H4 (cell line): ENCODE measurements at regions not wholly inside any gene's neighbourhood (a gene's known extent, or its start where the extent isn't known, plus 50 kb on each side); places are given as distances from the start of the nearest gene placed in this dataset.

ENCODE experiments used
- DNase-seq: peaks from one replicate; pipeline ENCODE4 v3.0.0-alpha.2; 2015; ENCODE audit warnings: low spot score

DNA sequence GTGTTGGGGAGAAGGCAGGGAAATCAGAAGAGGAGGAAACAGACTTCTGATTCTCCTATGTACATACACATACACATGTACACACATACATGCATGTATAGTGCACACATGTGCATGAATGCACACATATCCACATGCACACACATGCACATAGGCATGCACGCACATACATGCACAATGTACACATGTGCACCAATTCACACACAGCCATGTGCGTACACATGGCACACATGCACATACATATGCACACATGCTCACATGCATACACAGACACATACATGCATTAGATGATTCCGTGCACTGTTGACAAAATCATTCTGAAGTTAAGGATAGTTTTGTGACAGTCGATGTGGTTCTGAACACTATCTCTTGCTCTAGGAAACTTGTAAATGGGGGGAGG lies 214.0 kb upstream of the CDH13 start:
- DNase-seq: no peak

DNA sequence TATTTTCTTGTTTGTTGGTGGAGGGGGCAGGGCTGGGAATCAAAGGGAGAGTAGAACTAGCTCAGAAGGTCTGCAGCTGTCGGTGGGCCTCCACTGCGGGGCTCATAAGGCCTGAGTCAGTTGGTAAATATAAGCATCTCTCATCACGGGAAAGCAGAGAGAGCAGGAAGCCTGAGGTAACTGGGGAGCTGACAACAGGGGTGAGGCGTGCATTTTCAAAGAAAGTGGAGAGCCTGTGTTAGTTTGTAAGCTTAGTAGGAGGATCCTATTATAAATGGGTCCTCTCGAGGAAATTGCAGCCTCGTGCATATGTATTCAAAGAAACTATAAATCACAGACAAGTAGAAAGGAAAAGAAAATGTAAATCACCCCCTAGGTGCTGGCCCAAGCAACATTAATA lies 221.0 kb upstream of the CDH13 start:
- no peak for DNase-seq

DNA sequence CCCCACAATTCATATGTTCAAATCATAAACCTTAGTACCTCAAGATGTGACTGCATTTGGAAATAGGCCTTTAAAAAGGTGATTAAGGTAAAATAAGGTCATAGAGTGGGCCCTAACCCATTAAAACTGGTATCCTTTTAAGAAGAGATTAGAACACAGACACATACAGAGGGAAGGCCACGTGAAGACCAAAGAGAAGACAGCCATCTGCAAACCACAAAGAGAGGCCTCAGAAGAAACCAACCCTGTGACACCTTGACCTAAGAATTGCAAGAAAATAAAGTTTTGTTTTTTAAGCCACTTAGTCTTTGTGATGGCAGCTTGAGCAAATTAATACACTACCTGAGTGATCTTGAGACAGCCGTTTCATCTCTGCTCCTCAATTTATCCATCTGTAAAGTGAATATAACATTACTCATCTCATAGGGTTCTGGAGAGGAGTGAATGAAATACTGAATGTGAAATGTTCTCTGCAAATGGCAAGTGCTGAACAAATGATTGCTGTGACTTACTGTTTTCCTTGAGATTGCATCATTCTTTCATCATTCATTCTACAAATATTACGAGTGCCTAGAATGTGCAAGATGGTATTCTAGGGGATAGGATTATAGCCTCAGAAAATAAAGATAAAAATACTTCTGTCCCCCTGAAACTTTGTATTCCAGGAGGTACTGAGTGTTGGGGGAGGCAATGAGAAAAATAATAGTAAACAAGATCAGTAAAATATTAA lies 222.0 kb upstream of the CDH13 start:
- no peak for DNase-seq

DNA sequence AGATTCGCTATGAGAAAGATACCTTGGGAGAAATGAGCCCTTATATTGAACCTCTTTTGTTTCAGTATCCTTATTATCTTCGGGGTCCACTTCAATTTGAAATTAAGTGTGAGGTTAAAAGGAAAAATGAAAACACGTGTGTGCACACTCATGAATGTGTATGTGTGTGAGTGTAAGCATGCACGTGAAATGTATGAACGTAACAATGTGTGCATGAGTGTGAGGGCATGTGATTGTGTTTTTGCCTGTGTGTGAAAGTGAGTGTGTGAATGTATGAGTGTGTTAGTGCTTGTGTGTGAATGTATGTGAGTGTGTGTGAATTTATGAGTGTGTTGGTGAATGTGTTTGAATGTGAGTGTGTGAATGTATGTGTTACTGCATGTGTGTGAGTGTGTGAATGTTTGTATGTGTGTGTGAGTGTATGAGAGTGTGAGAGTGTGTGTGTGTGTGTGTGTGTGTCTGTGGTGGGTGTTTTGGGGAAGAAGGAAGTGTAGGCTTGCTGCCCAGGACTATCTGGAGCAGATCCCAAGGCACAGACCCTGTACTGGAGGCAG lies 224.0 kb upstream of the CDH13 start:
- no peak for DNase-seq

DNA sequence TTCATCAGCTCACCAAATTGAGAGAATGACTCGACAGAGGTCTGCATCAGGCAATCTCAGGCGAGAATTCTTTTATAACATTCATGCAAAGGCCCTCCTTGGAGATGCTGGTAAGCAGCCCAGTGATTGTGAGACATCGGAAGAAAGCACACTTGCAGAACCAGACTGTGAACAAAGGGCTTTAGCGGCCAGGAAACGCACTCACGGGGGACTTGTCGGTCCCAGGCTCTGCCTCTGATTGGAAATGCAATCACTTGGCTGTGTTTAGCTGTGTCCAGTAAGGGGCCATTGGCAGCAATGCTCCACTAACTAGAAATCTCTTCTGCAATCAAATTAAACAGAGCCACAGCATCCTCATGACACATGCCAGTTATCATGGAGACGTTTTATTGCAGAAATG lies 226.7 kb upstream of the CDH13 start:
- no peak for DNase-seq

DNA sequence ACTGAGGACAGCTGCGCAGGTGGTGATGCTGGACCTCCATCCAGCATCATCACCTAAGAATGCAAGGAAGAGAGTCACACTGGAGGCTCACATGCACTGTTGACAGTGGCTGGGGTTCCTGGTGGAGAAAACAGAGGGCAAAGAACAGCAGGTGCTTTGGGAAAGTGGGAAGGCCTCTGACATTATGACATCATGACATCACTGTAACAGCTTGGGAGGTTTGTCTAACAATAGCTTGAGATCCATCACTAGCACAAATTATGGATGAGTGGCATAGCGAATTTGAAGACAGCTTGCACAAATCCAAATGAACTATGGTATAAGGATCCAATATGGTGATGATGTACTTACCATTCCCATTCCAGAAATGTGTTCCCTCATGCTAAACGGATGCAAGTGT lies 226.5 kb upstream of the MPHOSPH6 start:
- no peak for DNase-seq

DNA sequence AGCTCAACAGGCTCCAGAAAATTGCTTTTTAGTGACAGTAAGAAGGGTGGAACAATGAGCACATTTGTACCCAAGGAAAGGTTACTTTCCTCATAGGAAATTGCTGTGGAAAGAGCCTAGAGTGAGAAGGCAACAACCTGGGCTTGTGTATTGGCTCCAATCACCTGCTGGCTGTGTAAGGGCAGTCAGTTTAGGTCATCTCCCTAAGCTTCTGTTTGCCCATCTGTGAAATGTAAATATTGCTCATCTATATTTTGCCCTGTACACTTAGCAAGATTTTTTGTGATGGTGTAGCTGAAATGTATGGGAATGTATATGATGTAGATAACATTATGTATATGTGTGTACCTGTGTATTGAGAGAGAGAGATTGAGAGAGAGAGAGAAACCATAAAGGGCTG lies 225.2 kb upstream of the MPHOSPH6 start:
- no peak for DNase-seq

DNA sequence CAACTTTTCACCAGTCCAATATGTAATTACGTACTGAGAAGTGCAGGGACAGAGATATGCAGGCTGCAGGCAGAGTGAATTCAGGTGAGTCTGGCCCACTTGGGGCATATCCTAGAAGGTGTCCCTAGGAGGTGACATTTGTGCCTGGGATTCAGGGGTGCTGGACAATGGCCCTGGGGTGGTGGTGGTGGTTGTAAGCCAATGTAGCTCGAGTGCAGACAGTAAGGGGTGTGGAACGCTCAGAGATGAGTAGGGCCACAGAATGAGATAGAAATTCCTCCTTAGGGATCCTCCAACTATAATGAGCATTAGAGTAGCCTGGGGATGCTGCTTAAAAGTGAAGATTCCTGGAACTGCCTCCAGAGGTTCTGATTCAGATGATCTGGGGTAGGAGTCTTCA lies 221.7 kb upstream of the MPHOSPH6 start:
- no peak for DNase-seq

DNA sequence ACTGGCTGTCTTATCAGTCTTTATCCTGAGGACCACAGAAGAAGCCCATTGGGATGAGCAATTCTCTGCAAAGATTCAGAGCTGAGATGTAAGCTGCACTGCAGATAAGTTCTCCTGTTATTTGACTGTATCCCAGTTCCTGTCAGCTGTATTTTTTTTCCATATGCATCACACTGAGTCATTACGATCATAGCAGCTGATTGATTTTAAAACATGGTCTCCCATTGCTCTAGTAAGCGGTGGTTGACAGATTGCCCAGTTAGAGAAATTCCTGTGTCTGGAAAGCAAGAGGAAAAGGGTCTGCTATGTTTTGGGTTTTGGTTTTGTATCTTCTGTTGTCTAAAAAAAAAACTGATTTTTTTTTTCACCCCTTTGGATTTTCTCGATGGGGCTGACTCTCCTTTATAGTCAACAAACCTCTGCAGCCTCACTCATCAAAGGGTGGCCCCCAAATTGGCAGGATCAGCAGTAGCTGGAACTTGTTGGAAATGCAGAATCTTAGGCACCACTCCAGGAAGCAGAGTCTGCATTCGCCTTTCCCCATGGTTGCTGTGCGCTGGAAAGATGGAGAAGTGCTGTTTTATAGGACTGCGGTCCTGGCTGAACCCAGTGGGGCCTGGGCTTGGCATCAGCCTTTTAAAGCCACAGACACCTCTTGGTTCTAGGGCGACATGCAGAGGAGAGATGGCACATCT lies 220.1 kb upstream of the MPHOSPH6 start:
- no peak for DNase-seq

DNA sequence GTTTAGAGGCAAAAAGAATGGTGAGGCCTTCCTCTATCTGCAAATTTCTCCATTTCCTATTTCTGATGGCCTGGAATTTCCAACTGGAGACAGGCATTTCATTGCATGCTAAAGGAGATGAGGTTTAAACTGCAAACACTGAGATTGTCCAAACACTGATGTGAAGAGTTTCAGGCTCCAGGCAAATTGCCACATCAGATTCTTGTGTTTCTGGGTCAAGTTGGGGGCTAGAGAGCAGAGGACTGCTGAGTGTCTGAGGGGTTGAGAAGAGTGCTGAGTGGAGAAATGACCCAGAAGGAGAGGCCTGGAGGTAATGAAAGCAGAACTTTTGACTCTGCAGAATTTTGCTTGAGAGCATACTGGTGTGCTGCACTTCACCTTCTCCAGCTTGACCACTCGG lies 216.7 kb upstream of the MPHOSPH6 start:
- DNase-seq: no peak

DNA sequence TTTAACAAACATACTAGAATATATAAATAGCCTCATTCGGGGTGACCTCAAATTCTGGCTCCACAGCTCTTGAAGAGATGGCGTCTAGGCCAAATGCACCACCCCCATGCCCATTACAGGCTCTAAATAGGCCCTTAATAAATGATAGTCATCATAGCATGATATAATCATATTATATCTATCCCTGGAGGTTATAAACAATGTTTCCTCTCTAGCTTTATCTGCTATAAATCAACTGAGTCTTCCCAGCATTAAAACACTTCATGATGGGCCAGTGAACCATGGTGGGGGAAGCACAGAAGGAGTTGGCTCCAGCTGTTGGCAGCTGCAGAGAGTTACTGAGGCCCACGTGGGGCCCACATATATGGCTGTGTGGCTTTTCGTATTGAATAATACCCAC lies 214.9 kb upstream of the MPHOSPH6 start:
- DNase-seq: no peak

DNA sequence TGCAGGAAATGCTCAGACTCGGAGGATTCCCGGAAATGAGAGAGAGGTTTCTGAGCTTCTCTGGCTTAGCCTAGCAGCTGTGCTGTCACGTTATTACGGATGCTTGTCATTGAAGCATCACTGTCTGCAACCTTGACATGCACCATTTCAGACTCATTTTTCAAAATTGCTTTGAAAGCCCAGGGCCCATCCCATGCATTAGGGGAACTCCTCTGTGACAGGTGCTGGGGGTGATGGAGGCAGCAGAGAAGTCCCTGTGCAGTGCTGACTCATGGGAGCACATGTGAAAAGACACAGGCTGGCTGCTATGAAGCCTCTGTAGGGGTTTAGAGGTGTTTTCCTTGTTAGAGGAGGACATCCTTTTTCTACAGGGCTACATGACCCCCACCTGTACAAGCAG lies 214.0 kb upstream of the MPHOSPH6 start:
- DNase-seq: no peak

DNA sequence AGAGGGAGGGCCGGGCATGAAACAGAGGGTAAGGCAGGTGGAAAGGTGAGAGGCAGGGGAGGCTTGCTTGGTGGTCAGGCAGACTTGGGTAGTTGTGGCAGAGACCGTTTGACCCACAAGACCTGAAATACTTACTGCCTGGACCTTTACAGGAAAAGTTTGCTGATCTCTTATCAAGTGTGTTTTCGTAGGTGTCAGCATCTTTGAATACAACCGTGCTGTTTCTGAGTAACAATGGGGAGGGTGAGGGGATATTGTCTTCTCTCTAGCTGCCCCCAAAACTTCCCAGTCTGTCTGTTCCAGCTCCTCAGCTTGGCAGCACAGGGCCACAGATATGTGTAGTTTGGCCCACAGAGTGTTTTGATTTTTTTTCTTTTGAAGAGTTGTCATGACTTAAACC lies 212.5 kb upstream of the MPHOSPH6 start:
- no peak for DNase-seq

DNA sequence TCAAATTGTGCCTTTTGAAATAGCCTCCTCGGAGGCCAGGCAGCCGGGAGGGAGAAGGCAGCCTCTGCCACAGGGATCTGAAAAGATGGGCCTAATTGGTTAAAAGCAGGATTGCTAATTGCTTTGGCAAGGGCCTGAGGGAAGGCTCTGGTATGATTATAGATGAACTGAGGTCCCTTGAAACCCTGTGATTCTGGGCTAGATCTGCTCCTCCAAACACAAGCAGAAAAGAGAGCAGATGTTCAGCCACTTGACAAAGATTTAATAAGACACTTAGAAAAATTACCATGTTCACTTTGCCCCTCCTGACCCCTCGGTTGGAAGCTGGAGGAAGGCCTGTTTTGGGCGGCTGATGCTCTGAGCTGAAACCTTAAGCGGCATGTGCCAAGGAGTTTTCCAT lies 209.5 kb upstream of the MPHOSPH6 start:
- no peak for DNase-seq

DNA sequence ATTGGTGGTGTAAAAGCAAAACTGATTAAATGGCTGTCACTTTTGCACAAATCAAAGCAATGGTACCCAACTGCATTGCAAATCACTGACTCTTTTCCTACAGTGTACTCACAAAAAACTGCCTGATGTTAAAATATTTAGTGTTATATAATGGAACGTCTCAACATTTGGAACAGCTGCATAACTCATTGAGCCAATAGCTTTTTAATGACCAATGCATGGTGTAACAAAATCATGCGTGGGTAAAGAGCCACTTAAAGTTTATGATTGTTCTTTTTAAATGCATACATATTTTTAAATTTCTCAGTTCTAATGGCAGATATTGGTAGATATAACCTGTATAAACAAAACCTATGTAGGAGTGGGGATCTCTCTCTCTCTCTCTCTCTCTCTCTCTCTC lies 204.0 kb upstream of the MPHOSPH6 start:
- no peak for DNase-seq

DNA sequence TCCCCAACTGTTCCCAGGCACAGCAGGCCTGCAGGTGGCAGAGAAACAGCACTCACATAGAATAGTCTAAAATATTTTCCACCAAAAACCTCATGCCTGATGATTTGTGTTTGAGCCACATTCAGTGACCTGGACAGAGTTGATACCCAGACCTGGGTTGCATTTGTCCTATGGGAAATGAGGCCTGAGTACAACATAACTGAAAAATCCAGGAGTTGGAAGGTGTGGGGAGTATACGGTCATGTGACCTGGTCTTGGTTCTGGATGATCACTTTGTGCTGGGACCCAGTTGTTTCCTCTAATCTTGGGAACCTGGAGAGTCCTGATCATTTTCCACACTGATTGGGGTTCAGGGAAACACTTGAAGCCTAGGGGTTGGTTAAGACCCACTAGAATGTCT lies 200.3 kb upstream of the MPHOSPH6 start:
- DNase-seq: no peak

DNA sequence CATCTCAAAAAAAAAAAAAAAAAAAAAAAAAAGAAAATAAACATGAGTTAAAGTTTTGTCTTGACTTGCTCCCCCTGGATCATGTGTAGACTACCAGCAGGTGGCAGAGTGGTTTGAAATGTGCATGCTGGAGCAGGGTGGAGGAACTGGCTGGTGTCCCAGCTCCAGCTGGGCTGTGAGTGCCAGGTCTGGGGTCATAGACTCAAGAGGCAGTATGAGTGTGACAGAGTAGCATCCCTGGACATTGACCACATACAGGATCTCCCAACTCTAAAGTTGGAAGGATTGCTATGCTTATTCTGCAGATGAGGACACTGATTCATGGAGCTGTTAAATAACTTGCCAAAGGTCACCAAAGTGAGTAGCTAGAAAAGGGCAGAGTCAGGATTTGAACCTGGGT lies 198.0 kb upstream of the MPHOSPH6 start:
- DNase-seq: peak; percentile 58

DNA sequence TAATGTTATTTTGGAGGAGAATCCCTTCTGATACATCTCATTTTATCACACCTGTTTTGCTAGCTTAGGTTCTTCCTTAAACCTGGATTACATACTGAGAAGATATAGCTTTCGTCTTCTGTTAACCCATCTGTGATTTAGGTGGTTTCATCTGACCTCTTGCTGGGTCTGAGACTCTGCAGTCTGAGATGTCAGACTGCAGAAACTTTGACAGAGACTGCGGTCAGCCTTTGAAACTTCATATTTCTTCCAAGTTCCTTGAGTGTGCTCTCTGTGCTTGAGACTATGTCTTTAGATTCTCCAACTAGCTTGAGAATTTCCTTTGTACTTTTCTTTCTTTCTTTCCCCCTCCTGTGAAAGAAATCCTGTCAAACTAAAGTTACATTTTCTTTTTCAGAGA lies 196.4 kb upstream of the MPHOSPH6 start:
- no peak for DNase-seq

DNA sequence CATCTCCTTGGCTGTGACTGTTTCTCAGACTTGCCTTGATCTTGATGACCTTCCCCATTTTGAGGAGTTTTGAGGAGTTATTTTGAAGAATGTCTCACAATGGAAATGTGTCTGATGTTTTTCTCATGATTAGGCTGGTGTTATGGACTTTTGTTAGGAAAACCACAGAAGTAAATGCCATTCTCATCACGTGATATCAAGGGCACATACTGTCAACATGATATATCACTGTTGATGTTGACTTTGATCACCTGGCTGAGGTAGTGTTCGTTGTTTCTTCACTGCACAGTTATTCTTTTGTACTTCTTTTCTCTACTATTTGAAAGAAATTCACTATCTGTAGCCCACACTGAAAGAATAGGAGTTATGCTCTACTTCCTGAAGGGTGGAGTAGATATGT lies 194.7 kb upstream of the MPHOSPH6 start:
- DNase-seq: no peak

DNA sequence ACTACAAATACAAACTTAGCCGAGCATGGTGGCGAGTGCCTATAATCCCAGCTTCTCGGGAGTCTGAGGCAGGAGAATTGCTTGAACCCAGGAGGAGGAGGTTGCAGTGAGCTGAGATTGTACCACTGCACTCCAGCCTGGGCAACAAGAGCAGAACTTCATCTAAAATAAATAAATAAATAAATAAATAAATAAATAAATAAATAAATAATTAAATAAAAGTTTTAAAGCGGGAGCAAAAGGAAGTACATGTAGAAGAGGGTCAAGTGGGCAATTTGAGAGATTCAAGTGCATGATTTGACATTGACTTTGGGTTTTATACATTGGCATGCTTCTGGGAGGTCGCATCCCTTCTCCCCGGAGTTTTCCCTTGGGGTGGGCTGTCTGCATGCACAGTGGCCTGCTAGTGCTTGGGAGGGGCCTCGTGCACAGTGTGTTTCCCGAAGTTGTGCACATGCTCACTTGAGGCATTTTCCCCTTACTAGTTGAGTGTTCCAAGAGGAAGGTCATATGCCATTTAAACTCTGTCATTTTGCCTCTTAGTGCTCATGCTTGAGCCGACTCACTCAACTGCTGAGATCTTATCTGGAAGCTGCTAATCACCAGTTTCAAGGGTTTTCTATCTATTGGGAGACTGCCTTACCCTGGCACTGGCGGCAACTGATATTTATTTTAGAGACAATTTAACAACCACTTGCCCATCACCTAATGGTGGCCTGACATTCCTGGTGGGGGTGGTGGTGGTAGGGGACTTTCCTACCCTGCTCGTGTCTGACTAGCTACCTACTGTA lies 193.2 kb upstream of the MPHOSPH6 start:
- no peak for DNase-seq

DNA sequence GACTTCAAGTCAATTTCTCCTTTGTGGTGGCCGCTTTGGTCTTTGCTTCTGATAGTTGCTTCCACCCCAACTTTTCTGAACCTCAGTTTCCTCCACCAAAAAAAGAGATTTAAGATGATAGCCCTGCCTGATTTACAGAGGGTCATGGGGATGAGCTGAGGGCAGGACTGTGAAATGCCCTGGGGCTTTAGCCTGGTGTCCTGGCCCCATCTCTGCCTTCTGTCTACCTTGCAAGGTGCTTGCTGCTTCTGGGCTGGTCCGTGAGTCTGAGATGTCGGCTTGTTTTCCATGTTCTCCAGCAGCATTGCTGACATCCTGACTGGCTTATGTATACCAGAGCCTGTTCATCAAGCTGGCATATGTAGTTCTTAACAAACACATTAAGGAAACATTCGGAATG lies 191.9 kb upstream of the MPHOSPH6 start:
- DNase-seq: no peak

DNA sequence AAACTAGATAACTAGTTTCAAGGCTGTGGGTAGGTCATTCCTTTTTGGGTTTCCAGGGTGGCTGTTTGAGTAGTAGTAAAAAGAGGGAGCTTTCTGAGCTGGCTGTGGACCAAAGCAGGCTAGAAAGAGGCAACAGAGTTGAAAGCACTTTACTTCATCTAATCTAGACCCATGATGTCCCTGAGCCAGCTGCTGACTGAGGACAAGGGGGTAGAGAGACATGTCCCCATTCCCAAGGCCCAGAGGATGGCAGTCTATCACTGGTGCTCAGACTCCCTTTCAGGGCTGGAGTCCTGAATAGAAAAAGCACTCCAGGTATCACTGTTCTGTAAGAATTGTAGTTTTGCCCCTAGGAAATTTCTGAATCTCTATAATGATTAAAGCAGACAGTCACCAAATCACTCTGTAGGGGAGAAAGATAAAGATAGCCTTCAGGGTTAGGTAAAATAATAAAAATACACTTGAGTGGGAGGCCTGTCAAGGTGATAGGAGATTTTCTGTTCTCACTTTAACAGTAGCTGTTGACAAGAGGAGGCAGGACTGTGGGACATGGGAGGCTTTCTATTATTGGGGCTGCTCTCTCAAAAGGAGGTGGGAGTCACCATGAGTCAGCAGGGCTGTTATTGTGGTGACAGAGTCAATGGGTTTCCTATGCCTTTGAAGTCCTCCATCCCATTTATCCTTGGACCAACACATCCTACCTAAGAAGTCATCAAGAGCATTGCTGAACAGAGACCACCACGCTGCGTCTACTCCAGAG lies 190.2 kb upstream of the MPHOSPH6 start:
- no peak for DNase-seq
